ENCODE measurements at regions not wholly inside any gene's neighbourhood (a gene's known extent, or its start where the extent isn't known, plus 50 kb on each side); places are given as distances from the start of the nearest gene placed in this dataset.

DNA sequence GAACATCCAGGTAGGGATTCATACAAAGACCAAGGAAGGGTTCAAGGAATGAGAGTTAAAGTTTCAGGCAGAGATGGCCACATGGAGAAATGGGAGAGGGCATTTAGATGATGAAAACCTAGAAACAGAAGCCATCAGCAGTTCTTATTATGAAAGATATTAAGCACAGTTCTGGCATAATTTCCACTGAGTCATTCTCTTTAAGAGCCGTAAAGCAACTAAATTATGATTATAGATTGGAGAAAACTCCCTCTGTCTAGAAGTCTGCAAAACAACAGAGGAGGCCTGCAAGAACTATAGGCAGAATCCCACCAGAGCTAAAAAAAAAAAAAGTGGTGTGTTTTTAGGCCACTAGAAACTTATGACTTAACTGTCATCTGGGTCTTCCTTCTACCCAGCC, 157.1 kb upstream of the MPDZ start:
- TF ChIP-seq, protein P1, sequence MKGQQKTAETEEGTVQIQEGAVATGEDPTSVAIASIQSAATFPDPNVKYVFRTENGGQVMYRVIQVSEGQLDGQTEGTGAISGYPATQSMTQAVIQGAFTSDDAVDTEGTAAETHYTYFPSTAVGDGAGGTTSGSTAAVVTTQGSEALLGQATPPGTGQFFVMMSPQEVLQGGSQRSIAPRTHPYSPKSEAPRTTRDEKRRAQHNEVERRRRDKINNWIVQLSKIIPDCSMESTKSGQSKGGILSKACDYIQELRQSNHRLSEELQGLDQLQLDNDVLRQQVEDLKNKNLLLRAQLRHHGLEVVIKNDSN (IDR thresholded peaks at IDR 0.05): no peak
- TF ChIP-seq TCF12 (IDR thresholded peaks at IDR 0.05; ENCODE audit: low read depth) (no peak), EP300 (IDR thresholded peaks at IDR 0.05; ENCODE audit: borderline replicate concordance) (no peak), EGR1 (IDR thresholded peaks at IDR 0.05) (no peak), TAF1 (IDR thresholded peaks at IDR 0.05; ENCODE audit: low read depth) (no peak), RAD21 (IDR thresholded peaks at IDR 0.05; ENCODE audit: low read depth) (no peak), ZBTB7A (IDR thresholded peaks at IDR 0.05; ENCODE audit: low read depth) (no peak), CEBPB (IDR thresholded peaks at IDR 0.05) (no peak), FOXM1 (IDR thresholded peaks at IDR 0.05; ENCODE audit: borderline replicate concordance, low read depth) (no peak), CREB1 (IDR thresholded peaks at IDR 0.05; ENCODE audit: low read depth) (no peak), YY1 (IDR thresholded peaks at IDR 0.05; ENCODE audit: low read depth) (no peak), NFIC (IDR thresholded peaks at IDR 0.05) (no peak), TEAD4 (IDR thresholded peaks at IDR 0.05) (no peak)
- TF ChIP-seq, protein P2, sequence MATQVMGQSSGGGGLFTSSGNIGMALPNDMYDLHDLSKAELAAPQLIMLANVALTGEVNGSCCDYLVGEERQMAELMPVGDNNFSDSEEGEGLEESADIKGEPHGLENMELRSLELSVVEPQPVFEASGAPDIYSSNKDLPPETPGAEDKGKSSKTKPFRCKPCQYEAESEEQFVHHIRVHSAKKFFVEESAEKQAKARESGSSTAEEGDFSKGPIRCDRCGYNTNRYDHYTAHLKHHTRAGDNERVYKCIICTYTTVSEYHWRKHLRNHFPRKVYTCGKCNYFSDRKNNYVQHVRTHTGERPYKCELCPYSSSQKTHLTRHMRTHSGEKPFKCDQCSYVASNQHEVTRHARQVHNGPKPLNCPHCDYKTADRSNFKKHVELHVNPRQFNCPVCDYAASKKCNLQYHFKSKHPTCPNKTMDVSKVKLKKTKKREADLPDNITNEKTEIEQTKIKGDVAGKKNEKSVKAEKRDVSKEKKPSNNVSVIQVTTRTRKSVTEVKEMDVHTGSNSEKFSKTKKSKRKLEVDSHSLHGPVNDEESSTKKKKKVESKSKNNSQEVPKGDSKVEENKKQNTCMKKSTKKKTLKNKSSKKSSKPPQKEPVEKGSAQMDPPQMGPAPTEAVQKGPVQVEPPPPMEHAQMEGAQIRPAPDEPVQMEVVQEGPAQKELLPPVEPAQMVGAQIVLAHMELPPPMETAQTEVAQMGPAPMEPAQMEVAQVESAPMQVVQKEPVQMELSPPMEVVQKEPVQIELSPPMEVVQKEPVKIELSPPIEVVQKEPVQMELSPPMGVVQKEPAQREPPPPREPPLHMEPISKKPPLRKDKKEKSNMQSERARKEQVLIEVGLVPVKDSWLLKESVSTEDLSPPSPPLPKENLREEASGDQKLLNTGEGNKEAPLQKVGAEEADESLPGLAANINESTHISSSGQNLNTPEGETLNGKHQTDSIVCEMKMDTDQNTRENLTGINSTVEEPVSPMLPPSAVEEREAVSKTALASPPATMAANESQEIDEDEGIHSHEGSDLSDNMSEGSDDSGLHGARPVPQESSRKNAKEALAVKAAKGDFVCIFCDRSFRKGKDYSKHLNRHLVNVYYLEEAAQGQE (IDR thresholded peaks at IDR 0.05; ENCODE audit: low read depth): no peak
- TF ChIP-seq, protein P3, sequence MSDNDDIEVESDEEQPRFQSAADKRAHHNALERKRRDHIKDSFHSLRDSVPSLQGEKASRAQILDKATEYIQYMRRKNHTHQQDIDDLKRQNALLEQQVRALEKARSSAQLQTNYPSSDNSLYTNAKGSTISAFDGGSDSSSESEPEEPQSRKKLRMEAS (IDR thresholded peaks at IDR 0.05): no peak

DNA sequence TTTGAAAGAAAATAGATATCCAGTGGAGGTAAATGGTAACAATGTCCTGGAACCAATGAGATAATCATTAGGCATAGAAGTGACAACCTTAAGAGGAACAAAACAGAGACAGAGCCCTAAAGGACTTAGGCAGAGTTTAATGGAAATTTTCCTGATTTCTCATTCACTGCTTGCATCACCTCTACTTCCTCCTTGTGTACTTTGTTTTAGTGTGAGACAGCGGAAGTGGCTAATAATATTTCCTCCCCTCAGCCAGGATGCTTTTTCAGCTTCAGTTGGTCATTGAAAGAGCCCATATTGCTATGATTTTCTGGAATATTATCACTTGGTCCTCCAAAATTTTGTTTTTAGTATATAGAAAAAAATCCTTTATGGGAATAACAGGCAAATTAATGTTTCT, 153.4 kb upstream of the MPDZ start:
- TF ChIP-seq, protein P1 (IDR thresholded peaks at IDR 0.05): no peak
- no peak for TF ChIP-seq CREB1 (IDR thresholded peaks at IDR 0.05; ENCODE audit: low read depth)
- TF ChIP-seq, protein P3 (IDR thresholded peaks at IDR 0.05): no peak
- TF ChIP-seq, protein P2 (IDR thresholded peaks at IDR 0.05; ENCODE audit: low read depth): no peak
- no peak for TF ChIP-seq EGR1 (IDR thresholded peaks at IDR 0.05)
- TF ChIP-seq FOXM1 (IDR thresholded peaks at IDR 0.05; ENCODE audit: borderline replicate concordance, low read depth): no peak
- no peak for TF ChIP-seq TEAD4 (IDR thresholded peaks at IDR 0.05)
- no peak for TF ChIP-seq EP300 (IDR thresholded peaks at IDR 0.05; ENCODE audit: borderline replicate concordance)

DNA sequence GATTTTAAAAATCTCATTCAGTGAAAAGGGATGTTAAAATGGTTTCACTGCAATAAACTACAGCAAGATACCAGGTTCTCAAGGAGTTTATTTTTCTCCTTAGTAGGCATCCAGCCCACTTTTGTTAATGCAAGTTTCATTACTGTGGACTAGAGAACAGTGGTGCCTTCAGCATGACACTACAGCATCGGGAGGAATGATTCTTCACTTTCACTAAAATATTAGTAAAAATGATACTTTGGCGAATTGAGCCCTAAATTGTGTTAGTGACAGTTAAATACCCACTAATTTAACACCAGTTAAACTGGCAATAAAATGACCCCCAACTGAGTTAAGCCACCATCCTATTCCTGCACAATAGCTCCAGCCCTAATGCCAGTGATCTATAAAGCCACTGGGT, 152.2 kb upstream of the MPDZ start:
- TF ChIP-seq, protein P2 (IDR thresholded peaks at IDR 0.05; ENCODE audit: low read depth): no peak
- TF ChIP-seq, protein P1 (IDR thresholded peaks at IDR 0.05): no peak
- TF ChIP-seq TAF1 (IDR thresholded peaks at IDR 0.05; ENCODE audit: low read depth) (no peak), ZBTB7A (IDR thresholded peaks at IDR 0.05; ENCODE audit: low read depth) (no peak)

DNA sequence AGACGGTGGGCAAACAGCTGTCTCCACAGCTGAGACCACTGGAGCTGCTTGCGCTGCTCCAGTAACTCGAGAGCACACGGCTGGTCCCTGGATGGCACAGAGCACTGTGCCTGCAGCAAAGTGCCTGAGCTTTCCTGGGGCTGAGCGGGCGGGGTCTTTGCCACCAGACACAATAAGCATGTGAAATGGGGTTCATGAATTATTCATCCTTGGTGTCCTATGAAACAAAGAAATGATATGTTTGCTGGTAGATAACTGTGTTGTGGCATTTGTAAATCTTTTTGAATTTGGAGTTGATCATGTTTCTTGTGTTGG, 151.7 kb upstream of the MPDZ start:
- TF ChIP-seq NFIC (IDR thresholded peaks at IDR 0.05): no peak
- TF ChIP-seq TAF1 (IDR thresholded peaks at IDR 0.05; ENCODE audit: low read depth): no peak
- TF ChIP-seq YY1 (IDR thresholded peaks at IDR 0.05; ENCODE audit: low read depth): no peak
- TF ChIP-seq, protein P3 (IDR thresholded peaks at IDR 0.05): no peak
- TF ChIP-seq TCF12 (IDR thresholded peaks at IDR 0.05; ENCODE audit: low read depth): no peak
- no peak for TF ChIP-seq CREB1 (IDR thresholded peaks at IDR 0.05; ENCODE audit: low read depth)
- TF ChIP-seq, protein P1 (IDR thresholded peaks at IDR 0.05): no peak
- TF ChIP-seq, protein P2 (IDR thresholded peaks at IDR 0.05; ENCODE audit: low read depth): no peak
- TF ChIP-seq ZBTB7A (IDR thresholded peaks at IDR 0.05; ENCODE audit: low read depth): no peak
